GM12865 (cell line): ENCODE measurements at regions not wholly inside any gene's neighbourhood (a gene's known extent, or its start where the extent isn't known, plus 50 kb on each side); places are given as distances from the start of the nearest gene placed in this dataset.
A peak's percentile ranks its signal among the peaks of the same experiment; 100 is the strongest.

Source experiments
- DNase-seq: peaks from one replicate; pipeline ENCODE4 v3.0.0; 2010; ENCODE audit warnings: low read depth
- H3K4me3 ChIP-seq: 2 replicates; pipeline ENCODE4 v1.5.1; 2011; ENCODE audit warnings: mild to moderate bottlenecking, low read depth, low read length, control low read depth
- CTCF ChIP-seq: IDR thresholded peaks from 2 replicates; pipeline ENCODE4 v1.5.1; 2011; ENCODE audit warnings: low read length, control low read depth, low read depth, inconsistent platforms; ENCODE audit not compliant: insufficient read depth; ENCODE audit errors: missing control alignments

GRCh38 chr5:117084067-117084466 lies 509.4 kb upstream of the SEMA6A start:
- TF ChIP-seq CTCF = no peak
- no peak overlapping the region for H3K4me3 ChIP-seq
- no peak for DNase-seq

- no peak for DNase-seq
- no peak overlapping the region for H3K4me3 ChIP-seq
- TF ChIP-seq CTCF = no peak
These were observed 508.4 kb upstream of the SEMA6A start for GRCh38 chr5:117082977-117083376.

- peak; percentile 50 for TF ChIP-seq CTCF
- no peak overlapping the region for H3K4me3 ChIP-seq
- DNase-seq = peak; percentile 16
These were observed 502.5 kb upstream of the SEMA6A start for GRCh38 chr5:117077142-117077541.

- no peak overlapping the region for H3K4me3 ChIP-seq
- peak; percentile 12 for DNase-seq
- TF ChIP-seq CTCF = no peak
These were observed 497.8 kb upstream of the SEMA6A start for GRCh38 chr5:117072439-117072838.

- TF ChIP-seq CTCF = no peak
- H3K4me3 ChIP-seq = no peak overlapping the region
- DNase-seq = no peak
These were observed 491.2 kb upstream of the SEMA6A start for GRCh38 chr5:117065800-117066199.

- TF ChIP-seq CTCF = no peak
- DNase-seq = no peak
- no peak overlapping the region for H3K4me3 ChIP-seq
These were observed 490.5 kb upstream of the SEMA6A start for GRCh38 chr5:117065161-117065560.

- TF ChIP-seq CTCF = no peak
- no peak for DNase-seq
- no peak overlapping the region for H3K4me3 ChIP-seq
These were observed 485.5 kb upstream of the SEMA6A start for GRCh38 chr5:117060099-117060498.
